H1 (cell line): ENCODE measurements at regions not wholly inside any gene's neighbourhood (a gene's known extent, or its start where the extent isn't known, plus 50 kb on each side); places are given as distances from the start of the nearest gene placed in this dataset.

ENCODE experiments used
- CTCF ChIA-PET: fragments of 300-600 bp; sonication (Branson Sonifier 250); formaldehyde crosslinking; loops from one replicate; lab custom pipeline; 2021; ENCODE audit not compliant: partially characterized antibody; lab: Charles Lee
- POLR2A ChIA-PET: fragments of 300-600 bp; sonication (Branson Sonifier 250); formaldehyde crosslinking; loops from one replicate; lab custom pipeline; 2021; ENCODE audit warnings: inconsistent platforms; ENCODE audit not compliant: partially characterized antibody; lab: Charles Lee
- DNase-seq, 2 experiments: peaks; one replicate each; pipeline versions ENCODE4 v3.0.0 to v3.0.0-alpha.2; 2010 to 2022; ENCODE audit warnings: low spot score in 2 of 2, low read depth in 1 of 2, mixed read lengths in 1 of 2
- FAIRE-seq: peaks from 2 replicates; lab custom pipeline; 2011; peaks lifted over from hg19 to GRCh38; lab: Jason Lieb, UNC
- H2AFZ ChIP-seq: 2 replicates; pipeline ENCODE4 v1.8.1; 2012; ENCODE audit warnings: low read length, inconsistent platforms
- H2AK5ac ChIP-seq: 2 replicates; pipeline ENCODE4 v1.6.1; 2013; ENCODE audit warnings: low read depth, low read length
- H2BK120ac ChIP-seq: replicated peaks from 2 replicates; pipeline ENCODE3; 2013; ENCODE audit warnings: low read depth, low read length, inconsistent platforms
- H2BK12ac ChIP-seq: 2 replicates; pipeline ENCODE4 v1.6.1; 2013; ENCODE audit warnings: low read depth, low read length
- H2BK15ac ChIP-seq: 2 replicates; pipeline ENCODE4 v1.6.1; 2013; ENCODE audit warnings: low read length
- H2BK20ac ChIP-seq: 2 replicates; pipeline ENCODE4 v1.6.1; 2013; ENCODE audit warnings: low read length
- H2BK5ac ChIP-seq: 2 replicates; pipeline ENCODE4 v1.6.1; 2013; ENCODE audit warnings: low read depth, low read length
- H3K14ac ChIP-seq: 2 replicates; pipeline ENCODE4 v1.6.1; 2013; ENCODE audit warnings: inconsistent platforms; ENCODE audit not compliant: insufficient read length
- H3K18ac ChIP-seq: 2 replicates; pipeline ENCODE4 v1.6.1; 2013; ENCODE audit warnings: low read length; ENCODE audit errors: extremely low read depth
- H3K23ac ChIP-seq: 2 replicates; pipeline ENCODE4 v1.6.1; 2013; ENCODE audit warnings: inconsistent platforms; ENCODE audit not compliant: insufficient read length
- H3K23me2 ChIP-seq: 2 replicates; pipeline ENCODE4 v1.6.1; 2013; ENCODE audit warnings: low read depth, low read length
- H3K27ac ChIP-seq: 2 replicates; pipeline ENCODE4 v1.6.1; 2011; ENCODE audit warnings: low read depth, low read length, inconsistent platforms
- H3K27me3 ChIP-seq, 4 experiments: replicated peaks in 1 of 4; 1 replicate in 1 of 4; 2 replicates in 3 of 4; pipeline versions ENCODE4 v1.6.1 to v1.8.1; 2011 to 2013; ENCODE audit warnings: low read length in 3 of 4, mild to moderate bottlenecking in 3 of 4, inconsistent platforms in 2 of 4, mixed read lengths in 2 of 4, moderate library complexity in 1 of 4; ENCODE audit not compliant: control insufficient read depth in 3 of 4, insufficient read depth in 3 of 4; ENCODE audit errors: extremely low read depth in 1 of 4
- H3K36me3 ChIP-seq, 4 experiments: 2 replicates each; pipeline versions ENCODE4 v1.6.1 to v1.8.1; 2011 to 2013; ENCODE audit warnings: mild to moderate bottlenecking in 4 of 4, low read length in 3 of 4, moderate library complexity in 2 of 4, control low read depth in 1 of 4, inconsistent platforms in 1 of 4; ENCODE audit not compliant: insufficient read depth in 4 of 4, control insufficient read depth in 2 of 4
- H3K4ac ChIP-seq: replicated peaks from 2 replicates; pipeline ENCODE3; 2013; ENCODE audit warnings: low read length, low read depth, mixed read lengths, inconsistent platforms; ENCODE audit not compliant: insufficient read length
- H3K4me1 ChIP-seq, 4 experiments: replicated peaks in 1 of 4; 1 replicate in 1 of 4; 2 replicates in 3 of 4; pipeline versions ENCODE4 v1.6.1 to v1.8.1; 2011 to 2013; ENCODE audit warnings: low read length in 3 of 4, inconsistent platforms in 2 of 4, mixed read lengths in 1 of 4; ENCODE audit not compliant: insufficient read depth in 4 of 4, control insufficient read depth in 3 of 4
- H3K4me2 ChIP-seq, 2 experiments: 2 replicates each; pipeline versions ENCODE4 v1.6.1 to v1.8.1; 2011 to 2013; ENCODE audit warnings: low read depth in 2 of 2, low read length in 2 of 2, control low read depth in 1 of 2, inconsistent platforms in 1 of 2, mild to moderate bottlenecking in 1 of 2; ENCODE audit not compliant: insufficient read depth in 1 of 2
- H3K4me3 ChIP-seq, 4 experiments: fragments of 200-600, 300-600 bp in 1 of 4; sonication (generic), shearing (Covaris generic), sonication (Bioruptor Twin) in 1 of 4; 2 replicates each; pipeline versions ENCODE4 v1.5.1 to v1.8.1; 2011 to 2016; ENCODE audit warnings: low read length in 4 of 4, low read depth in 3 of 4, control low read depth in 2 of 4, inconsistent platforms in 2 of 4, mild to moderate bottlenecking in 2 of 4, mixed read lengths in 1 of 4, moderate library complexity in 1 of 4; ENCODE audit not compliant: insufficient read depth in 2 of 4; ENCODE audit errors: extremely low read depth in 1 of 4
- H3K56ac ChIP-seq: replicated peaks from 2 replicates; pipeline ENCODE3; 2013; ENCODE audit warnings: low read depth, mild to moderate bottlenecking, mixed read lengths, low read length, inconsistent platforms; ENCODE audit not compliant: insufficient read length
- H3K79me1 ChIP-seq: 2 replicates; pipeline ENCODE4 v1.6.1; 2013; ENCODE audit warnings: low read depth, low read length, control low read depth
- H3K79me2 ChIP-seq, 2 experiments: 2 replicates each; pipeline versions ENCODE4 v1.6.1 to v1.8.1; 2012 to 2013; ENCODE audit warnings: low read length in 2 of 2, mild to moderate bottlenecking in 2 of 2, inconsistent platforms in 1 of 2; ENCODE audit not compliant: insufficient read depth in 2 of 2, control insufficient read depth in 1 of 2
- H3K9ac ChIP-seq, 4 experiments: replicated peaks in 1 of 4; 1 replicate in 1 of 4; 2 replicates in 3 of 4; pipeline versions ENCODE4 v1.6.1 to v1.8.1; 2011 to 2013; ENCODE audit warnings: low read depth in 3 of 4, low read length in 3 of 4, control low read depth in 2 of 4, mild to moderate bottlenecking in 2 of 4, moderate library complexity in 2 of 4, inconsistent platforms in 1 of 4; ENCODE audit errors: extremely low read depth in 1 of 4
- H3K9me3 ChIP-seq, 2 experiments: 2 replicates each; pipeline versions ENCODE4 v1.6.1 to v1.8.1; 2012 to 2013; ENCODE audit warnings: mild to moderate bottlenecking in 2 of 2, moderate library complexity in 2 of 2, control low read depth in 1 of 2, inconsistent platforms in 1 of 2, low read depth in 1 of 2, low read length in 1 of 2, mixed read lengths in 1 of 2; ENCODE audit not compliant: insufficient read depth in 2 of 2
- H4K20me1 ChIP-seq, 2 experiments: replicated peaks in 1 of 2; 2 replicates each; pipeline versions ENCODE3 to v1.8.1; 2011 to 2013; ENCODE audit warnings: inconsistent platforms in 2 of 2, low read length in 2 of 2, mild to moderate bottlenecking in 1 of 2; ENCODE audit not compliant: insufficient read depth in 2 of 2, control insufficient read depth in 1 of 2
- H4K5ac ChIP-seq: 2 replicates; pipeline ENCODE4 v1.6.1; 2013; ENCODE audit warnings: low read length, low read depth, mixed read lengths, inconsistent platforms; ENCODE audit not compliant: insufficient read length
- H4K8ac ChIP-seq: 2 replicates; pipeline ENCODE4 v1.8.0; 2013; ENCODE audit warnings: mild to moderate bottlenecking, moderate library complexity, low read length, inconsistent platforms; ENCODE audit not compliant: insufficient read depth; ENCODE audit errors: extremely low read depth
- H4K91ac ChIP-seq: replicated peaks from 2 replicates; pipeline ENCODE3; 2013; ENCODE audit warnings: low read length, mixed read lengths, inconsistent platforms; ENCODE audit not compliant: insufficient read length
- BACH1 ChIP-seq: IDR thresholded peaks from 2 replicates; pipeline ENCODE4 v1.6.1; 2012; ENCODE audit warnings: low read length, improper control_type of control experiment
- BCL11A ChIP-seq, 2 experiments: IDR thresholded peaks; one replicate each; pipeline ENCODE4 v1.6.1; 2011; ENCODE audit warnings: low read depth in 2 of 2, low read length in 2 of 2, mild to moderate bottlenecking in 2 of 2
- BRCA1 ChIP-seq: IDR thresholded peaks from 2 replicates; pipeline ENCODE4 v1.6.1; 2012; ENCODE audit warnings: low read depth, low read length, improper control_type of control experiment
- CBX5 ChIP-seq: fragments of 300-800, 300-1000 bp; sonication (generic); IDR thresholded peaks from 2 replicates; pipeline ENCODE4 v1.7.1; 2016; ENCODE audit warnings: antibody characterized with exemption, low read length, low read depth
- GTF2F1 ChIP-seq: IDR thresholded peaks from 2 replicates; pipeline ENCODE4 v1.6.1; 2012; ENCODE audit warnings: low read depth, low read length, improper control_type of control experiment, borderline replicate concordance
- NANOG ChIP-seq: IDR thresholded peaks from 2 replicates; pipeline ENCODE4 v1.6.1; 2011; ENCODE audit warnings: low read length, low read depth, mild to moderate bottlenecking, inconsistent platforms; ENCODE audit not compliant: insufficient read depth, poor library complexity, severe bottlenecking
- NRF1 ChIP-seq: IDR thresholded peaks from 2 replicates; pipeline ENCODE4 v1.6.1; 2011; ENCODE audit warnings: mild to moderate bottlenecking, low read depth, low read length, improper control_type of control experiment
- POLR2AphosphoS5 ChIP-seq: IDR thresholded peaks from 2 replicates; pipeline ENCODE4 v1.6.1; 2011; ENCODE audit warnings: low read depth, low read length
- RXRA ChIP-seq: IDR thresholded peaks from 2 replicates; pipeline ENCODE4 v1.6.1; 2011; ENCODE audit warnings: low read depth, mild to moderate bottlenecking, low read length, moderate library complexity; ENCODE audit not compliant: insufficient read depth
- SIRT6 ChIP-seq: IDR thresholded peaks from one replicate; pipeline ENCODE4 v1.7.1; 2012; ENCODE audit warnings: low read length, inconsistent platforms
- SIX5 ChIP-seq: IDR thresholded peaks from 2 replicates; pipeline ENCODE4 v1.6.1; 2011; ENCODE audit warnings: mild to moderate bottlenecking, low read depth, low read length
- SP4 ChIP-seq: IDR thresholded peaks from 2 replicates; pipeline ENCODE4 v1.6.1; 2012; ENCODE audit warnings: low read length, inconsistent platforms
- SUZ12 ChIP-seq: fragments of 200-600 bp; sonication (generic); IDR thresholded peaks from 2 replicates; pipeline ENCODE4 v1.6.1; 2012; ENCODE audit warnings: mild to moderate bottlenecking, inconsistent platforms, low read length, moderate library complexity, mixed read lengths
- WGBS, 2 experiments: shearing (Covaris generic) in 1 of 2; methylation state at CpG; one replicate each; pipeline versions ENCODE4 v1.1.6 to v1.1.7; 2013 to 2015; ENCODE audit warnings: low lambda C conversion rate in 2 of 2, mixed read lengths in 2 of 2, inconsistent platforms in 1 of 2, low coverage in 1 of 2, missing lambda C conversion rate in 1 of 2; ENCODE audit not compliant: insufficient replicate concordance in 2 of 2, insufficient coverage in 1 of 2, insufficient read length in 1 of 2; ENCODE audit errors: extremely low coverage in 1 of 2, missing lambda C conversion rate in 1 of 2; 5-methylcytosine and 5-hydroxymethylcytosine counted together

DNA sequence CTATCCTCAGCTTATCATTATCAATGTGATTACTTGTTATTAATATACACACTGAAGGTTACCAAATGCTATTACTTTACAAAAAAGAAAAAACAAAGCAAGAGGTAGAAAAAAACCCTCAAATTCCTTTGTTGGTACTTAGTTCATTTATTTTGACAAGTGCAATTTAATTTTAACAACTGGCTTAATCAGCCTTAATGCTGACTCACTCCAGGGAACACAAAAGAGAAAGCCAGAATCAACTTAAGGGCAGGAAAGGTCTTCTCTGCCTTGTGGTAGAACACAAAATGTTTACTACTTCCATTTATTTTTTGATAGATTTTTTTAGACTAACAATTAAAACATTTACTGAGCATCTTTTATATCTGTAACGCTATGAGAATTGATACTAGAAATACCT, 417.1 kb downstream of the PCDH17 start:
- no peaks in the 10 kb centered on the region for H3K36me3 ChIP-seq
- peaks cover 0 to 9% (median 4%) of the 10 kb centered on the region in 4 experiments; a peak in 5 of 7 replicates for H3K4me1 ChIP-seq
- no peak overlapping the region for H4K91ac ChIP-seq
- no peak overlapping the region for H3K4ac ChIP-seq
- no peaks in the 10 kb centered on the region for H3K79me2 ChIP-seq
- no peak overlapping the region for H4K8ac ChIP-seq
- no peak for TF ChIP-seq SUZ12
- no peak for TF ChIP-seq SIRT6
- no peak for TF ChIP-seq BRCA1
- TF ChIP-seq NRF1 = no peak
- TF ChIP-seq POLR2AphosphoS5 = no peak
- no peak for TF ChIP-seq CBX5
- no peak for TF ChIP-seq SIX5
- no peak for TF ChIP-seq BCL11A (IDR thresholded peaks at IDR 0.05; ENCODE audit: low read depth in 2 of 2, low read length in 2 of 2)
- no peak for TF ChIP-seq BACH1
- no peak for TF ChIP-seq SP4
- TF ChIP-seq RXRA = no peak
- no peak for TF ChIP-seq GTF2F1
- TF ChIP-seq NANOG = no peak
- no peak overlapping the region for H3K4me3 ChIP-seq
- H2BK15ac ChIP-seq = no peak overlapping the region
- H3K9me3 ChIP-seq = no peaks in the 10 kb centered on the region
- H4K20me1 ChIP-seq = no peaks in the 10 kb centered on the region
- no peak overlapping the region for H3K14ac ChIP-seq
- H3K56ac ChIP-seq = no peak overlapping the region
- no peaks in the 10 kb centered on the region for H3K23me2 ChIP-seq
- no peak overlapping the region for H3K9ac ChIP-seq
- DNase-seq (no peak), FAIRE-seq (no peak)
- H3K4me2 ChIP-seq = no peak overlapping the region
- H2AFZ ChIP-seq = no peak overlapping the region
- no peak overlapping the region for H2BK5ac ChIP-seq
- no peak overlapping the region for H2BK12ac ChIP-seq
- no peak overlapping the region for H3K18ac ChIP-seq
- no peaks in the 10 kb centered on the region for H3K27me3 ChIP-seq
- H3K79me1 ChIP-seq = no peaks in the 10 kb centered on the region
- H2BK120ac ChIP-seq = no peak overlapping the region
- no peak overlapping the region for H4K5ac ChIP-seq
- ChIA-PET POLR2A (no interaction called here), CTCF (no interaction called here)
- no peak overlapping the region for H2BK20ac ChIP-seq
- no peak overlapping the region for H3K27ac ChIP-seq
- H3K23ac ChIP-seq = no peak overlapping the region
- 84% methylated on average over 1 of the region's 1 CpG; no CpG with 5 or more reads in 1 of the 2 experiments for WGBS, 2 experiments
- H2AK5ac ChIP-seq = no peak overlapping the region
